GM12878 (cell line): ENCODE measurements at regions not wholly inside any gene's neighbourhood (a gene's known extent, or its start where the extent isn't known, plus 50 kb on each side); places are given as distances from the start of the nearest gene placed in this dataset.

Source experiments
- ATAC-seq: fragments of 200-7000 bp; cut with Tn5 transposase; 3 replicates; pipeline ENCODE4 v1.9.1; 2020; ENCODE audit warnings: mild to moderate bottlenecking, moderate library complexity
- BruUV-seq: library from RNA; stranded (reverse); fragments of 400-500 nt; replicated peaks from 2 replicates; lab custom pipeline; 2021; lab: Mats Ljungman, UMichigan
- CTCF ChIA-PET: fragments of 300-600 bp; sonication (Branson Sonifier 250); formaldehyde crosslinking; extraction: SDS; loops from one replicate; lab custom pipeline; 2021; ENCODE audit warnings: inconsistent platforms; lab: Yijun Ruan, JAX
- POLR2A ChIA-PET: fragments of 350-600 bp; formaldehyde crosslinking; extraction: SDS; loops from one replicate; lab custom pipeline; 2021; ENCODE audit warnings: inconsistent platforms; lab: Charles Lee
- RAD21 ChIA-PET: fragments of 300-600 bp; sonication (Branson Sonifier 250); formaldehyde crosslinking; loops from one replicate; lab custom pipeline; 2023; ENCODE audit warnings: antibody characterized with exemption; ENCODE audit not compliant: unreplicated experiment; lab: Charles Lee
- SMC1A ChIA-PET: fragments of 300-600 bp; sonication (Branson Sonifier 250); formaldehyde crosslinking; loops from one replicate; lab custom pipeline; 2023; ENCODE audit not compliant: unreplicated experiment, uncharacterized antibody; lab: Charles Lee
- DNase-seq: peaks from one replicate; pipeline ENCODE4 v3.0.0-alpha.2; 2011; ENCODE audit warnings: low read depth, low spot score
- FAIRE-seq: peaks from 3 replicates; lab custom pipeline; 2011; peaks lifted over from hg19 to GRCh38; lab: Jason Lieb, UNC
- H2AFZ ChIP-seq: 2 replicates; pipeline ENCODE4 v1.6.0; 2011; ENCODE audit warnings: low read depth, low read length, control low read depth; ENCODE audit not compliant: control insufficient read depth
- H3K27ac ChIP-seq: 2 replicates; pipeline ENCODE4 v1.5.1; 2011; ENCODE audit warnings: control low read depth; ENCODE audit not compliant: control insufficient read depth, insufficient read depth
- H3K27me3 ChIP-seq, 2 experiments: replicated peaks in 1 of 2; 2 replicates each; pipeline versions ENCODE4 v1.6.0 to v1.6.1; 2011; ENCODE audit warnings: low read length in 1 of 2; ENCODE audit not compliant: control insufficient read depth in 2 of 2, insufficient read depth in 2 of 2
- H3K36me3 ChIP-seq, 2 experiments: 2 replicates each; pipeline ENCODE4 v1.5.1; 2011; ENCODE audit warnings: low read length in 1 of 2; ENCODE audit not compliant: control insufficient read depth in 2 of 2, insufficient read depth in 2 of 2
- H3K4me1 ChIP-seq: 2 replicates; pipeline ENCODE4 v1.6.1; 2011; ENCODE audit warnings: mild to moderate bottlenecking, low read length, moderate library complexity, mixed read lengths; ENCODE audit not compliant: control insufficient read depth, insufficient read depth
- H3K4me2 ChIP-seq: 2 replicates; pipeline ENCODE4 v1.6.0; 2011; ENCODE audit warnings: control low read depth; ENCODE audit not compliant: control insufficient read depth, insufficient read depth
- H3K4me3 ChIP-seq: fragments of 200-600 bp; sonication (generic); 2 replicates; pipeline ENCODE4 v1.5.1; 2016
- H3K79me2 ChIP-seq: 2 replicates; pipeline ENCODE4 v1.6.0; 2011; ENCODE audit warnings: low read length; ENCODE audit not compliant: control insufficient read depth, insufficient read depth
- H3K9ac ChIP-seq: 2 replicates; pipeline ENCODE4 v1.8.0; 2011; ENCODE audit warnings: low read length, control low read depth, mixed read lengths; ENCODE audit not compliant: control insufficient read depth, insufficient read depth
- H3K9me3 ChIP-seq: replicated peaks from 3 replicates; pipeline ENCODE4 v1.5.1; 2011; ENCODE audit warnings: mild to moderate bottlenecking, low read length; ENCODE audit not compliant: control insufficient read depth, insufficient read depth
- H4K20me1 ChIP-seq: 2 replicates; pipeline ENCODE4 v1.6.0; 2011; ENCODE audit not compliant: control insufficient read depth, insufficient read depth
- EP300 ChIP-seq, 2 experiments: fragments of 150-350 bp in 1 of 2; IDR thresholded peaks; 2 replicates each; pipeline ENCODE4 v1.6.1; 2011 to 2012; ENCODE audit warnings: low read depth in 2 of 2, low read length in 2 of 2, borderline replicate concordance in 1 of 2, improper control_type of control experiment in 1 of 2, inconsistent platforms in 1 of 2; ENCODE audit not compliant: control insufficient read depth in 1 of 2
- ETV6 ChIP-seq, 2 experiments: fragments of 450-650 bp in 1 of 2; IDR thresholded peaks in 1 of 2; conservative IDR thresholded peaks in 1 of 2; 2 replicates each; pipeline ENCODE4 v1.6.1; 2014; ENCODE audit warnings: antibody characterized with exemption in 1 of 2, borderline replicate concordance in 1 of 2, low read depth in 1 of 2, mild to moderate bottlenecking in 1 of 2, moderate library complexity in 1 of 2
- FOS ChIP-seq: IDR thresholded peaks from 3 replicates; pipeline ENCODE4 v1.6.1; 2011; ENCODE audit warnings: borderline replicate concordance; ENCODE audit not compliant: insufficient read length; ENCODE audit errors: extremely low read depth
- HDAC2 ChIP-seq: fragments of 200-600 bp; sonication (generic); IDR thresholded peaks from 2 replicates; pipeline ENCODE4 v1.6.1; 2017
- JUND ChIP-seq: IDR thresholded peaks from 2 replicates; pipeline ENCODE4 v1.6.1; 2012; ENCODE audit warnings: low read depth, mild to moderate bottlenecking, low read length, improper control_type of control experiment, moderate library complexity
- MTA3 ChIP-seq: IDR thresholded peaks from 2 replicates; pipeline ENCODE4 v1.6.1; 2012; ENCODE audit warnings: low read length, inconsistent platforms, borderline replicate concordance
- NFYB ChIP-seq: IDR thresholded peaks from 2 replicates; pipeline ENCODE4 v1.6.1; 2011; ENCODE audit warnings: low read depth, mild to moderate bottlenecking, low read length, improper control_type of control experiment, moderate library complexity; ENCODE audit not compliant: insufficient read depth
- NR2C2 ChIP-seq: IDR thresholded peaks from 2 replicates; pipeline ENCODE4 v1.6.1; 2011; ENCODE audit warnings: borderline replicate concordance, low read depth; ENCODE audit not compliant: control insufficient read depth, insufficient read length
- PAX8 ChIP-seq: fragments of 450-650 bp; IDR thresholded peaks from 2 replicates; pipeline ENCODE4 v1.6.1; 2017; ENCODE audit warnings: mild to moderate bottlenecking, moderate library complexity
- POLR2AphosphoS2 ChIP-seq: IDR thresholded peaks from 2 replicates; pipeline ENCODE4 v1.6.1; 2011; ENCODE audit warnings: low read depth, mild to moderate bottlenecking, low read length, improper control_type of control experiment, moderate library complexity
- SMAD5 ChIP-seq: IDR thresholded peaks from 2 replicates; pipeline ENCODE4 v1.6.1; 2016; ENCODE audit warnings: antibody characterized with exemption, low read depth
- SREBF1 ChIP-seq: IDR thresholded peaks from 2 replicates; pipeline ENCODE4 v1.6.1; 2012; ENCODE audit warnings: mild to moderate bottlenecking, low read length
- SUZ12 ChIP-seq: fragments of 200-600 bp; sonication (generic); IDR thresholded peaks from one replicate; pipeline ENCODE4 v1.6.1; 2018; ENCODE audit warnings: antibody characterized with exemption, mild to moderate bottlenecking; ENCODE audit not compliant: unreplicated experiment
- TCF7 ChIP-seq: IDR thresholded peaks from 2 replicates; pipeline ENCODE4 v1.6.1; 2014; ENCODE audit warnings: antibody characterized with exemption, borderline replicate concordance
- ZBED1 ChIP-seq: IDR thresholded peaks from 2 replicates; pipeline ENCODE4 v1.6.1; 2016; ENCODE audit warnings: borderline replicate concordance
- ZNF274 ChIP-seq: IDR thresholded peaks from one replicate; pipeline ENCODE4 v1.8.0; 2011; ENCODE audit not compliant: insufficient read length, insufficient read depth
- WGBS: methylation state at CpG from one replicate; pipeline ENCODE4 v1.1.6; 2016; ENCODE audit warnings: low lambda C conversion rate; ENCODE audit not compliant: insufficient replicate concordance, insufficient coverage; ENCODE audit errors: missing lambda C conversion rate; 5-methylcytosine and 5-hydroxymethylcytosine counted together
- in situ Hi-C: fragments of 300-500 bp; cut with MboI; formaldehyde crosslinking; loops from 9 replicates; pipeline ENCODE4 v1.14.3; 2018; ENCODE audit warnings: mixed read lengths
- intact Hi-C: fragments of 100-400 bp; cut with micrococcal nuclease; formaldehyde crosslinking; loops from one replicate; pipeline ENCODE4 v1.14.2; 2022; ENCODE audit not compliant: unreplicated experiment
- TF ChIP-seq, protein P1 (sequence below): IDR thresholded peaks from 2 replicates; pipeline ENCODE4 v1.6.1; 2011; ENCODE audit warnings: borderline replicate concordance, low read depth, mild to moderate bottlenecking, moderate library complexity, mixed read lengths, low read length; ENCODE audit not compliant: insufficient read depth; ENCODE audit errors: extremely low read length
- TF ChIP-seq, protein P2 (sequence below): IDR thresholded peaks from 2 replicates; pipeline ENCODE4 v1.6.1; 2012; ENCODE audit warnings: improper control_type of control experiment, low read depth, low read length; ENCODE audit not compliant: insufficient replicate concordance

DNA sequence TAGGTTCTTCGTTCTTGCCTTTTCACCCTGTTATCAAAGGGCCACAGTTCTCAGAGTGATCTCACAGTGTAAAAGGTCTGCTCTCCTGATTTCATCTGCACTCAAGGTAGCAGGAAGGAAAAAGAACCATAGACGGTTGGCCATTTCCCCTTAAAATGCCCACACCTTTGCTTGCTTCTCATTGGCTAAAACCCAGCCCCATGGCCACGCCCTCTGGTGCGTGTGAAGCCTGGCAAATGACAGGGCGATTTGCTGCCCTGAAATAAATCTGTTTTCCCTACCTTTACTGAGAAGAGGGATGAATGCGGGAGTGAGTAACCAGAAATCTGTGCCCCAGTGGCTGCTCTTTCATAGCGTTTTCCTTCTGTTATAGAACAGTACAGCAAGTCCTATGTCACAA, 269.3 kb downstream of the POU4F1 start (continued):
- TF ChIP-seq POLR2AphosphoS2 (no peak), HDAC2 (no peak), SMAD5 (no peak), ETV6 (conservative IDR thresholded peaks at IDR 0.05 in 1 of 2, IDR thresholded peaks at IDR 0.05 in 1 of 2; ENCODE audit: borderline replicate concordance in 1 of 2, low read depth in 1 of 2) (no peak), SUZ12 (no peak), SREBF1 (no peak)
- TF ChIP-seq, protein P1, sequence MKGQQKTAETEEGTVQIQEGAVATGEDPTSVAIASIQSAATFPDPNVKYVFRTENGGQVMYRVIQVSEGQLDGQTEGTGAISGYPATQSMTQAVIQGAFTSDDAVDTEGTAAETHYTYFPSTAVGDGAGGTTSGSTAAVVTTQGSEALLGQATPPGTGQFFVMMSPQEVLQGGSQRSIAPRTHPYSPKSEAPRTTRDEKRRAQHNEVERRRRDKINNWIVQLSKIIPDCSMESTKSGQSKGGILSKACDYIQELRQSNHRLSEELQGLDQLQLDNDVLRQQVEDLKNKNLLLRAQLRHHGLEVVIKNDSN, result no peak

DNA sequence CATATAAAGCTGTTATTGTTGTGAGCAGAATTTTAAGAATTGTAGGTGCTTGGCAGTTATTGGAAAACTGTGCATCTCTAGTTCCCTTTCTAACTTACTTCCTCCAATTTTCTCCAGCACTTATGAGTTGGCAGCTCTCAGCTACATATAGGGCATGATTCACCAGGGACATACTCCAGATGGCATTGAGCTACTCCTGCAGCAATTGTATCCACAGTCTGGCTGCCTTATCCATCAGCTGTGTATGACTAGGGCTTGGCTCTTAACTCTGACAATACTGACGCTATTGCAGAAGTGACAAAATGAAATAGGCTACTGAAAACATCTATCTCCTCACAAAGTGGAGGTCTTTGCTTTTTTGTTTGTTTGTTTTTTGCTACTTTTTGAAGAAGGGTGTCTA, 276.7 kb downstream of the POU4F1 start:
- ChIA-PET POLR2A (no interaction called here), RAD21 (no interaction called here), SMC1A (no interaction called here), CTCF (interaction anchor here (0.6 to 1.1 kb wide), 2 partner anchors 35 to 652 kb away, joined by 3 read pairs; no protein-coding TSS in a partner anchor)
- H3K4me1 ChIP-seq, result no peaks in the 10 kb centered on the region
- FAIRE-seq (no peak), ATAC-seq (no peak), DNase-seq (no peak)
- BruUV-seq, result no TSS peak
- no peak overlapping the region for H3K27ac ChIP-seq
- H3K79me2 ChIP-seq, result no peaks in the 10 kb centered on the region
- intact Hi-C loops, result no loop called here
- in situ Hi-C loops, result no loop called here
- no peaks in the 10 kb centered on the region; a peak in 1 of 4 replicates for H3K27me3 ChIP-seq
- H2AFZ ChIP-seq, result no peak overlapping the region
- H3K9me3 ChIP-seq, result no peaks in the 10 kb centered on the region
- no peak overlapping the region for H3K4me2 ChIP-seq
- H3K9ac ChIP-seq, result no peak overlapping the region
- WGBS, result 0% methylated on average over 1 of the region's 1 CpG
- H4K20me1 ChIP-seq, result no peaks in the 10 kb centered on the region
- no peaks in the 10 kb centered on the region for H3K36me3 ChIP-seq
- H3K4me3 ChIP-seq, result no peak overlapping the region
- TF ChIP-seq, protein P2, sequence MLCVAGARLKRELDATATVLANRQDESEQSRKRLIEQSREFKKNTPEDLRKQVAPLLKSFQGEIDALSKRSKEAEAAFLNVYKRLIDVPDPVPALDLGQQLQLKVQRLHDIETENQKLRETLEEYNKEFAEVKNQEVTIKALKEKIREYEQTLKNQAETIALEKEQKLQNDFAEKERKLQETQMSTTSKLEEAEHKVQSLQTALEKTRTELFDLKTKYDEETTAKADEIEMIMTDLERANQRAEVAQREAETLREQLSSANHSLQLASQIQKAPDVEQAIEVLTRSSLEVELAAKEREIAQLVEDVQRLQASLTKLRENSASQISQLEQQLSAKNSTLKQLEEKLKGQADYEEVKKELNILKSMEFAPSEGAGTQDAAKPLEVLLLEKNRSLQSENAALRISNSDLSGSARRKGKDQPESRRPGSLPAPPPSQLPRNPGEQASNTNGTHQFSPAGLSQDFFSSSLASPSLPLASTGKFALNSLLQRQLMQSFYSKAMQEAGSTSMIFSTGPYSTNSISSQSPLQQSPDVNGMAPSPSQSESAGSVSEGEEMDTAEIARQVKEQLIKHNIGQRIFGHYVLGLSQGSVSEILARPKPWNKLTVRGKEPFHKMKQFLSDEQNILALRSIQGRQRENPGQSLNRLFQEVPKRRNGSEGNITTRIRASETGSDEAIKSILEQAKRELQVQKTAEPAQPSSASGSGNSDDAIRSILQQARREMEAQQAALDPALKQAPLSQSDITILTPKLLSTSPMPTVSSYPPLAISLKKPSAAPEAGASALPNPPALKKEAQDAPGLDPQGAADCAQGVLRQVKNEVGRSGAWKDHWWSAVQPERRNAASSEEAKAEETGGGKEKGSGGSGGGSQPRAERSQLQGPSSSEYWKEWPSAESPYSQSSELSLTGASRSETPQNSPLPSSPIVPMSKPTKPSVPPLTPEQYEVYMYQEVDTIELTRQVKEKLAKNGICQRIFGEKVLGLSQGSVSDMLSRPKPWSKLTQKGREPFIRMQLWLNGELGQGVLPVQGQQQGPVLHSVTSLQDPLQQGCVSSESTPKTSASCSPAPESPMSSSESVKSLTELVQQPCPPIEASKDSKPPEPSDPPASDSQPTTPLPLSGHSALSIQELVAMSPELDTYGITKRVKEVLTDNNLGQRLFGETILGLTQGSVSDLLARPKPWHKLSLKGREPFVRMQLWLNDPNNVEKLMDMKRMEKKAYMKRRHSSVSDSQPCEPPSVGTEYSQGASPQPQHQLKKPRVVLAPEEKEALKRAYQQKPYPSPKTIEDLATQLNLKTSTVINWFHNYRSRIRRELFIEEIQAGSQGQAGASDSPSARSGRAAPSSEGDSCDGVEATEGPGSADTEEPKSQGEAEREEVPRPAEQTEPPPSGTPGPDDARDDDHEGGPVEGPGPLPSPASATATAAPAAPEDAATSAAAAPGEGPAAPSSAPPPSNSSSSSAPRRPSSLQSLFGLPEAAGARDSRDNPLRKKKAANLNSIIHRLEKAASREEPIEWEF, result no peak
- TF ChIP-seq TCF7 (no peak), MTA3 (no peak), PAX8 (no peak), ZBED1 (no peak), EP300 (IDR thresholded peaks at IDR 0.05; ENCODE audit: borderline replicate concordance in 1 of 2, control insufficient read depth in 1 of 2, low read depth in 2 of 2, low read length in 2 of 2) (no peak), NFYB (no peak), ZNF274 (no peak), JUND (no peak), NR2C2 (no peak), FOS (no peak)
